ENCODE measurements at regions not wholly inside any gene's neighbourhood (a gene's known extent, or its start where the extent isn't known, plus 50 kb on each side); places are given as distances from the start of the nearest gene placed in this dataset.

DNA sequence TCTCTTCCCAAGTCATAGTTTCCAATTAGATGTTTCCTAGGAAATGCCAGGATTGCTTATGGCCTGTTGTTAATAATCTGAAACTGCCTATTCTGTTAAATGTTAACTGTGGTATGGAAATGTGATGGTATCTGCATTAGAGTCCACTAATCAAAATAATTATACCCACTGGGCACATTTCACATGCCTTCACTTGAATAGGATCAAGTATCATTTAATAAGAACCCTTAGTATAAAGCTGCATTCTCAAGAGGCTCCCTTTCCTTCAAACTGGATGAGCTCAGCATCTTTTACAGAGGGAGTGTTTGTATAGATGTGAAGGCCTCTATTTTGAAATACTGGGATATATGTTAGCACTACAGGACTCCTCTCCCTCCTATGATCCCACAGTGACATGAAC, 477.2 kb upstream of the VRK2 start:
- TF ChIP-seq ISL1 (CRISPR knock-in tag; IDR thresholded peaks at IDR 0.05) (no peak), TCF4 (CRISPR knock-in tag; IDR thresholded peaks at IDR 0.05; ENCODE audit: borderline replicate concordance) (no peak), BACH2 (CRISPR knock-in tag; IDR thresholded peaks at IDR 0.05; ENCODE audit: borderline replicate concordance) (no peak), ZNF70 (CRISPR knock-in tag; IDR thresholded peaks at IDR 0.05) (no peak), ZFP3 (CRISPR knock-in tag; IDR thresholded peaks at IDR 0.05) (no peak)
- TF ChIP-seq, protein P1, sequence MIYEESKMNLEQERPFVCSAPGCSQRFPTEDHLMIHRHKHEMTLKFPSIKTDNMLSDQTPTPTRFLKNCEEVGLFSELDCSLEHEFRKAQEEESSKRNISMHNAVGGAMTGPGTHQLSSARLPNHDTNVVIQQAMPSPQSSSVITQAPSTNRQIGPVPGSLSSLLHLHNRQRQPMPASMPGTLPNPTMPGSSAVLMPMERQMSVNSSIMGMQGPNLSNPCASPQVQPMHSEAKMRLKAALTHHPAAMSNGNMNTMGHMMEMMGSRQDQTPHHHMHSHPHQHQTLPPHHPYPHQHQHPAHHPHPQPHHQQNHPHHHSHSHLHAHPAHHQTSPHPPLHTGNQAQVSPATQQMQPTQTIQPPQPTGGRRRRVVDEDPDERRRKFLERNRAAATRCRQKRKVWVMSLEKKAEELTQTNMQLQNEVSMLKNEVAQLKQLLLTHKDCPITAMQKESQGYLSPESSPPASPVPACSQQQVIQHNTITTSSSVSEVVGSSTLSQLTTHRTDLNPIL (CRISPR knock-in tag; IDR thresholded peaks at IDR 0.05; ENCODE audit: low read depth): no peak
- ATAC-seq: no peak

DNA sequence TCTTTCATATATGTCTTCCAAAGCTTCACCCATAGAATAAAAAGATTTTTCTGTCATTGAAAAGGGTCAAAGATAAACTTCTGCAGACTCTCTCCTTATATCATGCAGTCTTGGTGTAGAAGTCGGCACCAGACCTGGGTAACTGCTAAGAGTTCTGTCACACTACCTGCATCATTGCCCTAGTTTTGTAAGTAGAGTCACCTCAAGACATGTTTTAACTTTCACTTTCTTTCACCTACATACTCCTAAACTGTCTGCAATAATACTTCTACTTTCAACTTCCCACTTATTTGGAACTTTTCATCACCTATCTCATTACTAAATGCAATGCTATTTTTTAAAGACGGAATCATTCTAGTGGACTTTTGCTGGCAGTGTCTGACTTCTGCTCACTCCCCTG, 475.6 kb upstream of the VRK2 start:
- no peak for ATAC-seq
- TF ChIP-seq ARNTL (CRISPR knock-in tag; IDR thresholded peaks at IDR 0.05; ENCODE audit: borderline replicate concordance, low read depth) (no peak), SNAI2 (CRISPR knock-in tag; IDR thresholded peaks at IDR 0.05) (no peak), ZNF70 (CRISPR knock-in tag; IDR thresholded peaks at IDR 0.05) (no peak)
- TF ChIP-seq, protein P1 (CRISPR knock-in tag; IDR thresholded peaks at IDR 0.05; ENCODE audit: low read depth): no peak
- TF ChIP-seq, protein P2, sequence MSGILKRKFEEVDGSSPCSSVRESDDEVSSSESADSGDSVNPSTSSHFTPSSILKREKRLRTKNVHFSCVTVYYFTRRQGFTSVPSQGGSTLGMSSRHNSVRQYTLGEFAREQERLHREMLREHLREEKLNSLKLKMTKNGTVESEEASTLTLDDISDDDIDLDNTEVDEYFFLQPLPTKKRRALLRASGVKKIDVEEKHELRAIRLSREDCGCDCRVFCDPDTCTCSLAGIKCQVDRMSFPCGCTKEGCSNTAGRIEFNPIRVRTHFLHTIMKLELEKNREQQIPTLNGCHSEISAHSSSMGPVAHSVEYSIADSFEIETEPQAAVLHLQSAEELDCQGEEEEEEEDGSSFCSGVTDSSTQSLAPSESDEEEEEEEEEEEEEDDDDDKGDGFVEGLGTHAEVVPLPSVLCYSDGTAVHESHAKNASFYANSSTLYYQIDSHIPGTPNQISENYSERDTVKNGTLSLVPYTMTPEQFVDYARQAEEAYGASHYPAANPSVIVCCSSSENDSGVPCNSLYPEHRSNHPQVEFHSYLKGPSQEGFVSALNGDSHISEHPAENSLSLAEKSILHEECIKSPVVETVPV (CRISPR knock-in tag; IDR thresholded peaks at IDR 0.05): no peak

DNA sequence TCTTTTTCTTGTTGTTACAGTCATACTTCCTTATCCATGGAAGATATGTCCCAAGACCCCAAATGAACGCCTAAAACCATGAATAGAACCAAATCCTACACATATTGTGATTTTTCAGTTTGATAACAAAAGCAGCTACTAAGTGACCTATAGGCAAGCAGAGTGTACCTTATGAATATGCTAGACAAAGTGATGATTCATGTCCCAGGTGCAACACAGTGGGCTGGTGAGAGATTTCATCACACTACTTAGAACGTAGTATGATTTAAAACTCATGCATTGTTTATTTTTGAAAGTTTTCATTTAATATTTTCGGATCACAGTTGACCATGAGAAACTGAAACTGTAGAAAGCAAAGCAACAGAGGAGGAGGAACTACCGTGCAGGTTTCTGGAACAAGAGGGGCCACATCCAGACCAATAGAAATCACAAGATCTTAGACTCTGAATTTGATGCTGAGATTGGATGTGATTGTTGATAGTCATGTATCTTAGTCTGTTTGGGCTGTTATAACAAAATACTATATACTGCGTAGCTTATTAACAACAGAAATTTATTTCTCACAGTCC, 470.8 kb upstream of the VRK2 start:
- TF ChIP-seq ZC3H10 (CRISPR knock-in tag; IDR thresholded peaks at IDR 0.05) (no peak), ZFP30 (CRISPR knock-in tag; IDR thresholded peaks at IDR 0.05) (no peak), ISL1 (CRISPR knock-in tag; IDR thresholded peaks at IDR 0.05) (no peak), ZNF565 (CRISPR knock-in tag; conservative IDR thresholded peaks at IDR 0.05; ENCODE audit: low read depth) (no peak), ESRRG (CRISPR knock-in tag; IDR thresholded peaks at IDR 0.05) (no peak), SNAI2 (CRISPR knock-in tag; IDR thresholded peaks at IDR 0.05) (no peak), ARNTL (CRISPR knock-in tag; IDR thresholded peaks at IDR 0.05; ENCODE audit: borderline replicate concordance, low read depth) (no peak), OSR1 (CRISPR knock-in tag; IDR thresholded peaks at IDR 0.05) (no peak), BACH2 (CRISPR knock-in tag; IDR thresholded peaks at IDR 0.05; ENCODE audit: borderline replicate concordance) (no peak), ZNF70 (CRISPR knock-in tag; IDR thresholded peaks at IDR 0.05) (no peak), CSDC2 (CRISPR knock-in tag; IDR thresholded peaks at IDR 0.05) (no peak)
- TF ChIP-seq, protein P1 (CRISPR knock-in tag; IDR thresholded peaks at IDR 0.05; ENCODE audit: low read depth): no peak
- TF ChIP-seq, protein P3, sequence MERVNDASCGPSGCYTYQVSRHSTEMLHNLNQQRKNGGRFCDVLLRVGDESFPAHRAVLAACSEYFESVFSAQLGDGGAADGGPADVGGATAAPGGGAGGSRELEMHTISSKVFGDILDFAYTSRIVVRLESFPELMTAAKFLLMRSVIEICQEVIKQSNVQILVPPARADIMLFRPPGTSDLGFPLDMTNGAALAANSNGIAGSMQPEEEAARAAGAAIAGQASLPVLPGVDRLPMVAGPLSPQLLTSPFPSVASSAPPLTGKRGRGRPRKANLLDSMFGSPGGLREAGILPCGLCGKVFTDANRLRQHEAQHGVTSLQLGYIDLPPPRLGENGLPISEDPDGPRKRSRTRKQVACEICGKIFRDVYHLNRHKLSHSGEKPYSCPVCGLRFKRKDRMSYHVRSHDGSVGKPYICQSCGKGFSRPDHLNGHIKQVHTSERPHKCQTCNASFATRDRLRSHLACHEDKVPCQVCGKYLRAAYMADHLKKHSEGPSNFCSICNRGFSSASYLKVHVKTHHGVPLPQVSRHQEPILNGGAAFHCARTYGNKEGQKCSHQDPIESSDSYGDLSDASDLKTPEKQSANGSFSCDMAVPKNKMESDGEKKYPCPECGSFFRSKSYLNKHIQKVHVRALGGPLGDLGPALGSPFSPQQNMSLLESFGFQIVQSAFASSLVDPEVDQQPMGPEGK (CRISPR knock-in tag; IDR thresholded peaks at IDR 0.05; ENCODE audit: borderline replicate concordance): no peak
- no peak for ATAC-seq

DNA sequence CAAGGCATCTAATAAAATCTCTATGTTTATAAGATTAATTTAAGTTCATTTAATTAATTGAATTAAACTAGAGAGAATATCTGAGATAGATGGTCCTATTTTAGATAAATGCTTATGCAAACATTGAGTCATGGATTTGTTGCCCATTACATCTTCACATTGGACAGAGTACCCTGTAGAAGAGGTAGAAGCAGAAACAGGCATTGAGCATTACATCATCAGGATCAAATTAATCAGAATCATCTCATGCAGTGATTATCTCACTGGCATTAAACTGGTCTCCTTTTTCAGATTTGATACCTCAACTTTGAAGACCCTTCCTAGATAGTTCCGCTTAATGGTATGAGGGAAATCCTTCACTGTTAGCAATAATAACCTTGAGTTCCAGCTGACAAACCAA, 469.6 kb upstream of the VRK2 start:
- no peak for ATAC-seq
- no peak for TF ChIP-seq TOX (CRISPR knock-in tag; IDR thresholded peaks at IDR 0.05; ENCODE audit: borderline replicate concordance)
- TF ChIP-seq ZFP30 (CRISPR knock-in tag; IDR thresholded peaks at IDR 0.05): no peak
- TF ChIP-seq GLIS3 (CRISPR knock-in tag; IDR thresholded peaks at IDR 0.05): no peak
- TF ChIP-seq ESRRG (CRISPR knock-in tag; IDR thresholded peaks at IDR 0.05): no peak
- TF ChIP-seq ZNF70 (CRISPR knock-in tag; IDR thresholded peaks at IDR 0.05): no peak
- no peak for TF ChIP-seq PPARA (CRISPR knock-in tag; IDR thresholded peaks at IDR 0.05; ENCODE audit: borderline replicate concordance)
- TF ChIP-seq ZFP3 (CRISPR knock-in tag; IDR thresholded peaks at IDR 0.05): no peak
- TF ChIP-seq TCF4 (CRISPR knock-in tag; IDR thresholded peaks at IDR 0.05; ENCODE audit: borderline replicate concordance): no peak
- TF ChIP-seq BACH2 (CRISPR knock-in tag; IDR thresholded peaks at IDR 0.05; ENCODE audit: borderline replicate concordance): no peak
- TF ChIP-seq, protein P4, sequence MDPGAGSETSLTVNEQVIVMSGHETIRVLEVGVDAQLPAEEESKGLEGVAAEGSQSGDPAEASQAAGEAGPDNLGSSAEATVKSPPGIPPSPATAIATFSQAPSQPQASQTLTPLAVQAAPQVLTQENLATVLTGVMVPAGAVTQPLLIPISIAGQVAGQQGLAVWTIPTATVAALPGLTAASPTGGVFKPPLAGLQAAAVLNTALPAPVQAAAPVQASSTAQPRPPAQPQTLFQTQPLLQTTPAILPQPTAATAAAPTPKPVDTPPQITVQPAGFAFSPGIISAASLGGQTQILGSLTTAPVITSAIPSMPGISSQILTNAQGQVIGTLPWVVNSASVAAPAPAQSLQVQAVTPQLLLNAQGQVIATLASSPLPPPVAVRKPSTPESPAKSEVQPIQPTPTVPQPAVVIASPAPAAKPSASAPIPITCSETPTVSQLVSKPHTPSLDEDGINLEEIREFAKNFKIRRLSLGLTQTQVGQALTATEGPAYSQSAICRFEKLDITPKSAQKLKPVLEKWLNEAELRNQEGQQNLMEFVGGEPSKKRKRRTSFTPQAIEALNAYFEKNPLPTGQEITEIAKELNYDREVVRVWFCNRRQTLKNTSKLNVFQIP (CRISPR knock-in tag; IDR thresholded peaks at IDR 0.05; ENCODE audit: borderline replicate concordance, low read depth): no peak
- no peak for TF ChIP-seq ZC3H10 (CRISPR knock-in tag; IDR thresholded peaks at IDR 0.05)
- TF ChIP-seq ZNF8 (CRISPR knock-in tag; IDR thresholded peaks at IDR 0.05): no peak
- no peak for TF ChIP-seq ZNF565 (CRISPR knock-in tag; conservative IDR thresholded peaks at IDR 0.05; ENCODE audit: low read depth)

Data from SK-N-SH treated with all-trans-retinoic acid at 6 μM for 48 hours (cell line).